ENCODE measurements at regions not wholly inside any gene's neighbourhood (a gene's known extent, or its start where the extent isn't known, plus 50 kb on each side); places are given as distances from the start of the nearest gene placed in this dataset.
"Not testable (repeated sequence)": the region's sequence is repeated elsewhere in the genome, so short reads cannot be mapped to it uniquely, and the experiment has no call there.

GRCh38 chr2:89763581-89764485 lies 1072.4 kb downstream of the RPIA start:
- peaks cover 19 to 20% of the 10 kb centered on the region in 2 donors for H3K27me3 Mint-ChIP-seq
- Histone ChIP-seq H3K27me3 (ENCODE audit: insufficient read depth, low read length) (no peaks in the 10 kb centered on the region), H3K27ac (ENCODE audit: low read depth, low read length) (no peak overlapping the region), H3K4me1 (ENCODE audit: insufficient read depth, low read length) (no peaks in the 10 kb centered on the region), H3K36me3 (ENCODE audit: insufficient read depth, low read length) (no peaks in the 10 kb centered on the region), H3K4me3 (ENCODE audit: low read length in 2 of 2) (no peak overlapping the region), H3K9me3 (ENCODE audit: control insufficient read depth in 1 of 2, low read length in 2 of 2) (no peaks in the 10 kb centered on the region)
- intact Hi-C loops (cut with micrococcal nuclease): no loop called here
- no peak overlapping the region for H3K4me3 Mint-ChIP-seq
- peaks cover 0 to 3% (median under 1%) of the 10 kb centered on the region in 4 donors for H3K4me1 Mint-ChIP-seq
- peak in 1 of 5 donors; percentile 43 for DNase-seq
- ChIA-PET CTCF (ENCODE audit: partially characterized antibody) (no interaction called here), POLR2A (ENCODE audit: partially characterized antibody) (no interaction called here)
- peak overlapping the region in 1 of 7 donors; percentile 32 for H3K27ac Mint-ChIP-seq
- peaks cover 0 to 4% of the 10 kb centered on the region in 2 donors for H3K36me3 Mint-ChIP-seq
- peaks cover 0 to 56% (median 31%) of the 10 kb centered on the region in 8 donors for H3K9me3 Mint-ChIP-seq

GRCh38 chr2:89764571-89765360 lies 1073.3 kb downstream of the RPIA start:
- peaks cover 3 to 55% (median 33%) of the 10 kb centered on the region in 8 donors for H3K9me3 Mint-ChIP-seq
- POLR2A ChIA-PET (ENCODE audit: partially characterized antibody); intact Hi-C loops (cut with micrococcal nuclease); H3K4me3 Mint-ChIP-seq; H3K4me3 ChIP-seq (ENCODE audit: low read length in 2 of 2); H3K27ac Mint-ChIP-seq; H3K27me3 ChIP-seq (ENCODE audit: insufficient read depth, low read length); H3K36me3 Mint-ChIP-seq; H3K36me3 ChIP-seq (ENCODE audit: insufficient read depth, low read length); DNase-seq; H3K9me3 ChIP-seq (ENCODE audit: control insufficient read depth in 1 of 2, low read length in 2 of 2); H3K27ac ChIP-seq (ENCODE audit: low read depth, low read length); CTCF ChIA-PET (ENCODE audit: partially characterized antibody); H3K4me1 ChIP-seq (ENCODE audit: insufficient read depth, low read length); H3K4me1 Mint-ChIP-seq: not testable (repeated sequence)
- peaks cover 23% of the 10 kb centered on the region in 2 donors for H3K27me3 Mint-ChIP-seq

GRCh38 chr2:89765361-89765718 lies 1073.9 kb downstream of the RPIA start:
- H3K27ac ChIP-seq (ENCODE audit: low read depth, low read length); H3K4me3 ChIP-seq (ENCODE audit: low read length in 2 of 2); H3K27ac Mint-ChIP-seq; H3K4me1 ChIP-seq (ENCODE audit: insufficient read depth, low read length); H3K36me3 Mint-ChIP-seq; H3K27me3 ChIP-seq (ENCODE audit: insufficient read depth, low read length); H3K36me3 ChIP-seq (ENCODE audit: insufficient read depth, low read length); POLR2A ChIA-PET (ENCODE audit: partially characterized antibody); intact Hi-C loops (cut with micrococcal nuclease); H3K4me3 Mint-ChIP-seq; H3K9me3 ChIP-seq (ENCODE audit: control insufficient read depth in 1 of 2, low read length in 2 of 2); CTCF ChIA-PET (ENCODE audit: partially characterized antibody); H3K4me1 Mint-ChIP-seq; DNase-seq: not testable (repeated sequence)
- Mint-ChIP-seq H3K9me3 (peaks cover 5 to 52% (median 34%) of the 10 kb centered on the region in 8 donors), H3K27me3 (peaks cover 23% of the 10 kb centered on the region in 2 donors)

- H3K36me3 Mint-ChIP-seq; POLR2A ChIA-PET (ENCODE audit: partially characterized antibody); H3K4me1 ChIP-seq (ENCODE audit: insufficient read depth, low read length); H3K4me3 Mint-ChIP-seq; H3K4me1 Mint-ChIP-seq; DNase-seq; H3K9me3 ChIP-seq (ENCODE audit: control insufficient read depth in 1 of 2, low read length in 2 of 2); H3K27me3 ChIP-seq (ENCODE audit: insufficient read depth, low read length); H3K4me3 ChIP-seq (ENCODE audit: low read length in 2 of 2); intact Hi-C loops (cut with micrococcal nuclease); H3K27ac ChIP-seq (ENCODE audit: low read depth, low read length); CTCF ChIA-PET (ENCODE audit: partially characterized antibody); H3K36me3 ChIP-seq (ENCODE audit: insufficient read depth, low read length); H3K27ac Mint-ChIP-seq: not testable (repeated sequence)
- peaks cover 23% of the 10 kb centered on the region in 2 donors for H3K27me3 Mint-ChIP-seq
- H3K9me3 Mint-ChIP-seq: peaks cover 7 to 50% (median 35%) of the 10 kb centered on the region in 8 donors
Measured at GRCh38 chr2:89766141-89766990, 1074.9 kb downstream of the RPIA start.

- H3K27me3 ChIP-seq (ENCODE audit: insufficient read depth, low read length); H3K9me3 ChIP-seq (ENCODE audit: control insufficient read depth in 1 of 2, low read length in 2 of 2); H3K27ac Mint-ChIP-seq; CTCF ChIA-PET (ENCODE audit: partially characterized antibody); H3K27ac ChIP-seq (ENCODE audit: low read depth, low read length); H3K36me3 ChIP-seq (ENCODE audit: insufficient read depth, low read length); H3K36me3 Mint-ChIP-seq; H3K4me1 Mint-ChIP-seq; H3K4me1 ChIP-seq (ENCODE audit: insufficient read depth, low read length); intact Hi-C loops (cut with micrococcal nuclease); H3K4me3 ChIP-seq (ENCODE audit: low read length in 2 of 2); POLR2A ChIA-PET (ENCODE audit: partially characterized antibody): not testable (repeated sequence)
- Mint-ChIP-seq H3K27me3 (peaks cover 23% of the 10 kb centered on the region in 2 donors), H3K4me3 (peak overlapping the region in 1 of 8 donors; percentile 29), H3K9me3 (peaks cover 7 to 54% (median 38%) of the 10 kb centered on the region in 8 donors)
- DNase-seq: peak in 1 of 5 donors; percentile 32
Measured at GRCh38 chr2:89767058-89767457, 1075.6 kb downstream of the RPIA start.

- no peak for DNase-seq
- Mint-ChIP-seq H3K27me3 (peaks cover 21 to 23% of the 10 kb centered on the region in 2 donors), H3K4me3 (peak overlapping the region in 1 of 8 donors; percentile 29), H3K27ac (no peak overlapping the region), H3K36me3 (peaks cover 2 to 7% of the 10 kb centered on the region in 2 donors), H3K4me1 (peaks cover 0 to 3% (median under 1%) of the 10 kb centered on the region in 4 donors), H3K9me3 (peaks cover 7 to 52% (median 40%) of the 10 kb centered on the region in 8 donors)
- Histone ChIP-seq H3K36me3 (ENCODE audit: insufficient read depth, low read length) (no peaks in the 10 kb centered on the region), H3K4me3 (ENCODE audit: low read length in 2 of 2) (no peak overlapping the region), H3K27me3 (ENCODE audit: insufficient read depth, low read length) (no peaks in the 10 kb centered on the region), H3K4me1 (ENCODE audit: insufficient read depth, low read length) (no peaks in the 10 kb centered on the region), H3K27ac (ENCODE audit: low read depth, low read length) (no peak overlapping the region), H3K9me3 (ENCODE audit: control insufficient read depth in 1 of 2, low read length in 2 of 2) (no peaks in the 10 kb centered on the region)
- POLR2A ChIA-PET (ENCODE audit: partially characterized antibody): no interaction called here
- CTCF ChIA-PET (ENCODE audit: partially characterized antibody): no interaction called here
- intact Hi-C loops (cut with micrococcal nuclease): no loop called here
Measured at GRCh38 chr2:89767572-89768435, 1076.3 kb downstream of the RPIA start.

All from CD4-positive, alpha-beta memory T cell (primary cell).